NT2/D1 (cell line): ENCODE measurements at regions not wholly inside any gene's neighbourhood (a gene's known extent, or its start where the extent isn't known, plus 50 kb on each side); places are given as distances from the start of the nearest gene placed in this dataset.

Experiments
- DNase-seq: peaks from one replicate; pipeline ENCODE4 v3.0.0-alpha.2; 2011; ENCODE audit warnings: low read depth, low spot score
- H3K27me3 ChIP-seq: 2 replicates; pipeline ENCODE4 v1.6.0; 2011; ENCODE audit warnings: mild to moderate bottlenecking; ENCODE audit not compliant: insufficient read length, insufficient read depth
- H3K36me3 ChIP-seq: 2 replicates; pipeline ENCODE4 v1.6.1; 2011; ENCODE audit warnings: mild to moderate bottlenecking, low read length, mixed read lengths; ENCODE audit not compliant: insufficient read depth, insufficient read length
- H3K4me1 ChIP-seq: 2 replicates; pipeline ENCODE4 v1.5.1; 2011; ENCODE audit not compliant: insufficient read depth, insufficient read length
- H3K4me3 ChIP-seq: 2 replicates; pipeline ENCODE4 v1.5.1; 2011; ENCODE audit warnings: low read depth; ENCODE audit not compliant: insufficient read length
- H3K9ac ChIP-seq: 2 replicates; pipeline ENCODE4 v1.6.0; 2011; ENCODE audit warnings: low read depth; ENCODE audit not compliant: insufficient read length
- H3K9me3 ChIP-seq: 2 replicates; pipeline ENCODE4 v1.5.1; 2011; ENCODE audit warnings: mild to moderate bottlenecking, low read length; ENCODE audit not compliant: insufficient read depth
- SUZ12 ChIP-seq: IDR thresholded peaks from 2 replicates; pipeline ENCODE4 v1.6.1; 2011; ENCODE audit not compliant: insufficient read length, insufficient read depth; ENCODE audit errors: extremely low read depth
- YY1 ChIP-seq: IDR thresholded peaks from 2 replicates; pipeline ENCODE4 v1.6.1; 2011; ENCODE audit not compliant: insufficient read length, insufficient read depth
- ZNF274 ChIP-seq: IDR thresholded peaks from 2 replicates; pipeline ENCODE4 v1.6.1; 2011; ENCODE audit warnings: mild to moderate bottlenecking, low read depth, low read length

DNA sequence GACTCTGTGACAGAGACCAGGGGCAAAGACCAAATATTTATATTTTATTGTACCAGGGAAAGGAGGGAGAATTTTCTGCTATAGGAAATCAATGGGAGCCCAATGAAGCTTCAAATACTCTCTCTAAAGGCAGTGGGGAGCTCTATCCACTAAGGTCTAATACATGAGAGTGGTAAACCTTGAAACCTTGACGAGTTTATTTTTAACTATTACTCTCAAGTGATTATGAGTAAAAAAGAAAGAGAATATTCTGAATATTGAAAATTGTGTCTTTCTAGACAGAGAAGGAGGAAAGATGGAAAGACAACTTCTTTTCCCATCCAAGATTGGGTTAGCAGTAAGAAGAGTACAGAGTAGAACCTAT, 1722.1 kb upstream of the SEL1L start:
- Histone ChIP-seq H3K27me3 (no peaks in the 10 kb centered on the region), H3K4me3 (no peak overlapping the region), H3K4me1 (no peaks in the 10 kb centered on the region), H3K9ac (no peak overlapping the region), H3K36me3 (no peaks in the 10 kb centered on the region), H3K9me3 (no peaks in the 10 kb centered on the region)
- TF ChIP-seq YY1 (no peak), ZNF274 (no peak), SUZ12 (no peak)
- DNase-seq = no peak

GRCh38 chr14:83257466-83258439, 1724.1 kb upstream of the SEL1L start:
- Histone ChIP-seq H3K9me3 (no peaks in the 10 kb centered on the region), H3K4me3 (no peak overlapping the region), H3K4me1 (no peaks in the 10 kb centered on the region), H3K36me3 (no peaks in the 10 kb centered on the region), H3K27me3 (no peaks in the 10 kb centered on the region), H3K9ac (no peak overlapping the region)
- TF ChIP-seq SUZ12 = no peak
- no peak for TF ChIP-seq ZNF274
- no peak for TF ChIP-seq YY1
- no peak for DNase-seq

DNA sequence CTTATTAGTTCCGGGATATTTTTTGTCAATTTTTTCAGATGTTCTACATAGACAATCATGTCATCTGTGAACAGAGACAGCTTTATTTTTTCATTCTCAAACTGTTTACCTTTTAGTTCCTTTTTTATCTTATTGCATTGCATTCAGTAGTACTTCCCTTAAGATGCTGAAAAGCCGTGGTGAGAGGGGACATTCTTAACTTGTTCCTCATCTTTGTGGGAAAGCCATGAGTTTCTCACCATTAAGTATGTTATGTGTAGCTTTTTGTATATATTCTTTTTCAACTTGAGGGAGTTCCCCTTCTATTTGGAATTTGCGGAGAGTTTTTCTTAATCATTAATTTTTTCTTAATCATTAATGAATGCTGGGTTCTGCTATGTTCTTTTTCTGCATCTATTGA, 1727.1 kb upstream of the SEL1L start:
- no peak for TF ChIP-seq ZNF274
- no peak for TF ChIP-seq YY1
- TF ChIP-seq SUZ12 = no peak
- H3K27me3 ChIP-seq = no peaks in the 10 kb centered on the region
- H3K9ac ChIP-seq = no peak overlapping the region
- no peaks in the 10 kb centered on the region for H3K36me3 ChIP-seq
- no peaks in the 10 kb centered on the region for H3K9me3 ChIP-seq
- H3K4me1 ChIP-seq = no peaks in the 10 kb centered on the region
- DNase-seq = no peak
- H3K4me3 ChIP-seq = no peak overlapping the region

GRCh38 chr14:83269583-83269982, 1735.9 kb upstream of the SEL1L start:
- Histone ChIP-seq H3K9ac (no peak overlapping the region), H3K4me1 (no peaks in the 10 kb centered on the region), H3K36me3 (no peaks in the 10 kb centered on the region), H3K4me3 (no peak overlapping the region), H3K9me3 (no peaks in the 10 kb centered on the region), H3K27me3 (no peaks in the 10 kb centered on the region)
- DNase-seq = no peak
- TF ChIP-seq YY1 (no peak), ZNF274 (no peak), SUZ12 (no peak)

DNA sequence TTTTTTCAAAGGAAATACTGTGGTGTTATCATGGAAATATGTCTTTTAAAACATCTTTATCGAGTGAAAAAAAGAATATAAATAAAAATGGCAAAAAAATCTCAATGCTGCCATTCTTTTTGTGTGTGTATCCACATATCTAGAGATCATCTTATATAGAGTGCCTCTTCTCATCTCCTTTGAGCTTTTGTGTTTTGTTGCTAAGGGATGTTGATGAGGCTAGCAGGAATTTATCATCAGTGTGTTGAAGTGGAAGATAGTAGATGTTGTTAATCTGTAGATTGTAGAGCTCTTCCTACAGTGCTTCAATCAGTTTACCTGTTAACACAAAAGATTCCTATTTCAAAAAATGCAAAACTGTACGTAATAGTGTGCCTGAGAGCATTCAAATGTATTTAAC, 1738.0 kb upstream of the SEL1L start:
- no peak overlapping the region for H3K4me3 ChIP-seq
- no peak overlapping the region for H3K9ac ChIP-seq
- H3K27me3 ChIP-seq = no peaks in the 10 kb centered on the region
- H3K36me3 ChIP-seq = no peaks in the 10 kb centered on the region
- no peaks in the 10 kb centered on the region for H3K9me3 ChIP-seq
- TF ChIP-seq ZNF274 = no peak
- TF ChIP-seq SUZ12 = no peak
- no peak for TF ChIP-seq YY1
- no peak for DNase-seq
- no peaks in the 10 kb centered on the region for H3K4me1 ChIP-seq

GRCh38 chr14:83280719-83281118, 1747.1 kb upstream of the SEL1L start:
- Histone ChIP-seq H3K27me3 (no peaks in the 10 kb centered on the region), H3K9ac (no peak overlapping the region), H3K9me3 (no peaks in the 10 kb centered on the region), H3K36me3 (no peaks in the 10 kb centered on the region), H3K4me1 (no peaks in the 10 kb centered on the region), H3K4me3 (no peak overlapping the region)
- DNase-seq = no peak
- TF ChIP-seq YY1 = no peak
- no peak for TF ChIP-seq ZNF274
- no peak for TF ChIP-seq SUZ12

DNA sequence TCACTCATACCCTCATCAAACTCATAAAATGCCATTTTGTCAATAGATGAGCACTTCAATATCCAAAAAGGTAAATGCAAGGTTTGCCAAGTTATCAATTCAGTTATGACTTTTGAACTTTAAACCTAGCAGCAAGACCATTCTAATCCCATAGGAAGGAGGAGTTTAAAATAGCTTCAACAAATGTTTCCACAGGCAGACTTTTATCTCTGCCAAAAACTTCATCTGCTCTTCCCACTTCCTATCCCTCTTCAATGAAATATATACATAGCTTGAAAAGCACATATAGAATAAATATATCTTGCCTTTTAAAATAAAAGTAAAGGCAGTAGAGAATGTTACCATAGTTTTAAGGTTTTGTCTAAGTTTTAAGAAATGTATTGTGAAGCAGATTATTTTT, 1749.1 kb upstream of the SEL1L start:
- Histone ChIP-seq H3K27me3 (no peaks in the 10 kb centered on the region), H3K4me1 (no peaks in the 10 kb centered on the region), H3K9ac (no peak overlapping the region), H3K4me3 (no peak overlapping the region), H3K9me3 (no peaks in the 10 kb centered on the region), H3K36me3 (no peaks in the 10 kb centered on the region)
- DNase-seq = no peak
- no peak for TF ChIP-seq YY1
- TF ChIP-seq SUZ12 = no peak
- TF ChIP-seq ZNF274 = no peak
